ENCODE measurements at regions not wholly inside any gene's neighbourhood (a gene's known extent, or its start where the extent isn't known, plus 50 kb on each side); places are given as distances from the start of the nearest gene placed in this dataset.

- Histone ChIP-seq H3K9ac (replicated peaks; ENCODE audit: extremely low read depth, insufficient read depth, low read length) (no peak overlapping the region), H3K9me1 (replicated peaks; ENCODE audit: control insufficient read depth, extremely low read depth, insufficient read depth, low read length) (no peaks in the 10 kb centered on the region), H3K36me3 (ENCODE audit: control insufficient read depth in 2 of 2, extremely low read depth in 1 of 2, insufficient read depth in 2 of 2, low read length in 2 of 2) (no peaks in the 10 kb centered on the region), H3K9me3 (replicated peaks; ENCODE audit: control insufficient read depth, insufficient read depth, low read length) (no peaks in the 10 kb centered on the region), H3K79me2 (ENCODE audit: control insufficient read depth, insufficient read depth, low read length) (no peaks in the 10 kb centered on the region), H2AFZ (ENCODE audit: low read depth, low read length) (no peak overlapping the region), H3K4me3 (replicated peaks in 1 of 3; ENCODE audit: insufficient read depth in 1 of 3, low read depth in 1 of 3, low read length in 3 of 3) (no peak overlapping the region), H4K20me1 (replicated peaks; ENCODE audit: control insufficient read depth, extremely low read depth, insufficient read depth, low read length) (no peaks in the 10 kb centered on the region), H3K4me2 (ENCODE audit: insufficient read depth, low read length) (no peak overlapping the region), H3K4me1 (ENCODE audit: control insufficient read depth, extremely low read depth, insufficient read depth, low read length) (no peaks in the 10 kb centered on the region), H3K27ac (ENCODE audit: insufficient read depth, low read depth, low read length) (no peak overlapping the region), H3K27me3 (ENCODE audit: control insufficient read depth in 2 of 2, insufficient read depth in 2 of 2, low read length in 2 of 2) (no peaks in the 10 kb centered on the region)
- no TSS peak for BruUV-seq (replicated peaks)
- CTCF ChIA-PET, result no interaction called here
- POLR2A ChIA-PET, result no interaction called here
- dilution Hi-C loops (cut with MboI; ENCODE audit: extremely low pct_ligation_motif_present, low sequenced_read_pairs) (no loop called here), intact Hi-C loops (cut with micrococcal nuclease) (no loop called here)
- no peak for DNase-seq (ENCODE audit: low read depth, low spot score)
- TF ChIP-seq MAX (IDR thresholded peaks at IDR 0.05; ENCODE audit: insufficient read depth, insufficient read length), result no peak
- TF ChIP-seq POLR2AphosphoS5 (IDR thresholded peaks at IDR 0.05; ENCODE audit: insufficient read depth, low read depth, low read length), result no peak
- no peak for FAIRE-seq
Measured at GRCh38 chr4:30341731-30342130, 378.4 kb upstream of the PCDH7 start.

GRCh38 chr4:30350288-30350687, 369.9 kb upstream of the PCDH7 start:
- no peak overlapping the region for H3K27ac ChIP-seq (ENCODE audit: insufficient read depth, low read depth, low read length)
- CTCF ChIA-PET, result interaction anchor here (2.9 kb wide), 1 partner anchor 14 kb away, joined by 9 read pairs; no protein-coding TSS in a partner anchor
- H2AFZ ChIP-seq (ENCODE audit: low read depth, low read length), result no peak overlapping the region
- no peak for TF ChIP-seq MAX (IDR thresholded peaks at IDR 0.05; ENCODE audit: insufficient read depth, insufficient read length)
- no peak for TF ChIP-seq FOS (IDR thresholded peaks at IDR 0.05; ENCODE audit: borderline replicate concordance, insufficient read depth, low read length)
- no peak for TF ChIP-seq POLR2A (IDR thresholded peaks at IDR 0.05; ENCODE audit: low read depth, low read length)
- no peak for TF ChIP-seq EZH2 (IDR thresholded peaks at IDR 0.05; ENCODE audit: borderline replicate concordance, low read depth, low read length, severe bottlenecking)
- TF ChIP-seq GATA2 (IDR thresholded peaks at IDR 0.05; ENCODE audit: insufficient read depth, insufficient read length, low read depth, low read length), result no peak
- TF ChIP-seq MYC (IDR thresholded peaks at IDR 0.05; ENCODE audit: low read depth, low read length), result no peak
- TF ChIP-seq CTCF (IDR thresholded peaks at IDR 0.05; ENCODE audit: extremely low read depth in 1 of 2, insufficient read depth in 1 of 2, low read depth in 1 of 2, low read length in 2 of 2), result no peak
- TF ChIP-seq JUN (IDR thresholded peaks at IDR 0.05; ENCODE audit: borderline replicate concordance, insufficient read depth, insufficient read length, low read depth), result no peak
- no peak for TF ChIP-seq POLR2AphosphoS5 (IDR thresholded peaks at IDR 0.05; ENCODE audit: insufficient read depth, low read depth, low read length)
- dilution Hi-C loops (cut with MboI; ENCODE audit: extremely low pct_ligation_motif_present, low sequenced_read_pairs) (no loop called here), intact Hi-C loops (cut with micrococcal nuclease) (no loop called here)
- H3K9me3 ChIP-seq (replicated peaks; ENCODE audit: control insufficient read depth, insufficient read depth, low read length), result no peaks in the 10 kb centered on the region
- H3K9me1 ChIP-seq (replicated peaks; ENCODE audit: control insufficient read depth, extremely low read depth, insufficient read depth, low read length), result no peaks in the 10 kb centered on the region
- POLR2A ChIA-PET, result no interaction called here
- H3K4me2 ChIP-seq (ENCODE audit: insufficient read depth, low read length), result no peak overlapping the region
- BruUV-seq (replicated peaks), result no TSS peak
- no peaks in the 10 kb centered on the region for H3K36me3 ChIP-seq (ENCODE audit: control insufficient read depth in 2 of 2, extremely low read depth in 1 of 2, insufficient read depth in 2 of 2, low read length in 2 of 2)
- no peak overlapping the region for H3K4me3 ChIP-seq (replicated peaks in 1 of 3; ENCODE audit: insufficient read depth in 1 of 3, low read depth in 1 of 3, low read length in 3 of 3)
- FAIRE-seq, result no peak
- no peaks in the 10 kb centered on the region for H3K27me3 ChIP-seq (ENCODE audit: control insufficient read depth in 2 of 2, insufficient read depth in 2 of 2, low read length in 2 of 2)
- no peaks in the 10 kb centered on the region for H4K20me1 ChIP-seq (replicated peaks; ENCODE audit: control insufficient read depth, extremely low read depth, insufficient read depth, low read length)
- no peaks in the 10 kb centered on the region for H3K79me2 ChIP-seq (ENCODE audit: control insufficient read depth, insufficient read depth, low read length)
- no peak overlapping the region for H3K9ac ChIP-seq (replicated peaks; ENCODE audit: extremely low read depth, insufficient read depth, low read length)
- no peak for DNase-seq (ENCODE audit: low read depth, low spot score)
- H3K4me1 ChIP-seq (ENCODE audit: control insufficient read depth, extremely low read depth, insufficient read depth, low read length), result no peaks in the 10 kb centered on the region

Measured in endothelial cell of umbilical vein (primary cell).